ENCODE measurements at regions not wholly inside any gene's neighbourhood (a gene's known extent, or its start where the extent isn't known, plus 50 kb on each side); places are given as distances from the start of the nearest gene placed in this dataset.

DNA sequence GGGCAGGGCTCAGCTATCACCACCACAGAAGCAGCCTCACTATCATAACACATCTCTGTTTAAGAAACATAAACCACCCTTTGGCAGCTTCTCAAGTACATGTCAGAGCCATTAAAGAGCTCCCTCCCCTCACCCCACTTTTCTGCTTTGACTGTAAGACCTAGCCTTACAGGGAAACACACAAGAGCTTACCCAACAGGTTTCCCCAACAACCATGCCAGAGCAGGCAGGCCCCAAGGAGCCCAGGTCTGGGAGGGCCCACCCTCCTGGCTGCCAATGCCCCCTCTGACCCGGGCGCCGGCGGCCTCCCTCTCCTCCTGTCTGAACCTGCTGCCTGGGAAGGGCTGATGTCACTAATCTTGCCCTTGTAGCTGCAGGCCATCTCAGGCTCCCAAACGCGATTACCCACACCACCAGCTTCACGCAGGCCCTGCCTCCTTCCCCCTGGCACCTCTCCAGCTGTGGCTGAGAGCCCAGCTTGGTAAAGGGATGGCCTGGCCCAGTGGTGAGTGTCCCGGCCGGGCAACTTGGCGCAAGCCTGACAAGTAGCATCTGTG is 402.0 kb downstream of the MAFB start:
- Histone ChIP-seq H3K9me2 (ENCODE audit: insufficient read depth) (no peaks in the 10 kb centered on the region), H3K27ac (no peak overlapping the region), H3K4me1 (ENCODE audit: insufficient read depth) (no peaks in the 10 kb centered on the region), H3K36me3 (ENCODE audit: low read depth) (no peaks in the 10 kb centered on the region), H3F3A (ENCODE audit: insufficient read depth) (no peaks in the 10 kb centered on the region), H3K4me3 (no peak overlapping the region), H3K79me2 (ENCODE audit: insufficient read depth) (no peaks in the 10 kb centered on the region), H3K9me3 (ENCODE audit: low read depth) (no peaks in the 10 kb centered on the region), H4K20me1 (ENCODE audit: insufficient read depth) (no peaks in the 10 kb centered on the region), H3K9ac (no peak overlapping the region), H2AFZ (no peak overlapping the region), H3K4me2 (ENCODE audit: unreplicated experiment) (no peak overlapping the region), H3K27me3 (replicated peaks; ENCODE audit: insufficient read depth) (no peaks in the 10 kb centered on the region)
- no peak for DNase-seq
- TF ChIP-seq EZH2phosphoT487 (IDR thresholded peaks at IDR 0.05; ENCODE audit: insufficient read depth, low read depth): no peak
- TF ChIP-seq EZH2 (IDR thresholded peaks at IDR 0.05; ENCODE audit: insufficient read depth, poor library complexity, severe bottlenecking): no peak
- WGBS, 2 experiments (ENCODE audit: low coverage in 1 of 2, low lambda C conversion rate in 2 of 2, missing lambda C conversion rate in 2 of 2): 84 to 90% methylated on average over 10 of the region's 10 CpGs
- in situ Hi-C loops (cut with MboI): no loop called here

DNA sequence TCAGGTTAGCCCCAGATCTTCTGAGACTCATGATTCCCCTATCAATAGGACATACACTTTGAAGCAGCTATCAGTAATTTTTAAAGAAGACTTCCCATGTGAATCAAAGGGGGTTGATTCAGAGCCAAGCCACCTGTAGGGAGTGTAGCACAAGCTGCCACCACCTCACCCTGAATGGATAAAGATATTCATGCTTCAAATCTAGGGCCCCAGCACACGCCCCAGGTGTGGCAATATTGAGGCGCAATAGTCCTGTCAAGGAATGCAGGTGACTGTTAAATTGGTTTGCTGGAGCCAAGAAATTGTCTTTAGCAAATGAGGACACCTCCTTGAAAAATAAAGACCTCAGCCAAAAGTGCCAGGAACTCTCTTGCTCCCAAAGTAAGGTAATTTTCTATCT is 404.4 kb downstream of the MAFB start:
- Histone ChIP-seq H2AFZ (no peak overlapping the region), H3K9ac (no peak overlapping the region), H3K4me1 (ENCODE audit: insufficient read depth) (peaks cover 3% of the 10 kb centered on the region; the same call in 1 of the 2 replicates), H3K36me3 (ENCODE audit: low read depth) (no peaks in the 10 kb centered on the region), H3K9me3 (ENCODE audit: low read depth) (no peaks in the 10 kb centered on the region), H4K20me1 (ENCODE audit: insufficient read depth) (no peaks in the 10 kb centered on the region), H3F3A (ENCODE audit: insufficient read depth) (peaks cover 9% of the 10 kb centered on the region; the same call in 1 of the 2 replicates), H3K27ac (no peak overlapping the region), H3K4me3 (no peak overlapping the region), H3K27me3 (replicated peaks; ENCODE audit: insufficient read depth) (no peaks in the 10 kb centered on the region), H3K4me2 (ENCODE audit: unreplicated experiment) (no peak overlapping the region), H3K79me2 (ENCODE audit: insufficient read depth) (no peaks in the 10 kb centered on the region), H3K9me2 (ENCODE audit: insufficient read depth) (no peaks in the 10 kb centered on the region; the same call in 1 of the 2 replicates)
- TF ChIP-seq EZH2 (IDR thresholded peaks at IDR 0.05; ENCODE audit: insufficient read depth, poor library complexity, severe bottlenecking): no peak
- no peak for TF ChIP-seq EZH2phosphoT487 (IDR thresholded peaks at IDR 0.05; ENCODE audit: insufficient read depth, low read depth)
- no peak for DNase-seq
- 83 to 87% methylated on average over 2 of the region's 2 CpGs for WGBS, 2 experiments (ENCODE audit: low coverage in 1 of 2, low lambda C conversion rate in 2 of 2, missing lambda C conversion rate in 2 of 2)
- in situ Hi-C loops (cut with MboI): no loop called here

DNA sequence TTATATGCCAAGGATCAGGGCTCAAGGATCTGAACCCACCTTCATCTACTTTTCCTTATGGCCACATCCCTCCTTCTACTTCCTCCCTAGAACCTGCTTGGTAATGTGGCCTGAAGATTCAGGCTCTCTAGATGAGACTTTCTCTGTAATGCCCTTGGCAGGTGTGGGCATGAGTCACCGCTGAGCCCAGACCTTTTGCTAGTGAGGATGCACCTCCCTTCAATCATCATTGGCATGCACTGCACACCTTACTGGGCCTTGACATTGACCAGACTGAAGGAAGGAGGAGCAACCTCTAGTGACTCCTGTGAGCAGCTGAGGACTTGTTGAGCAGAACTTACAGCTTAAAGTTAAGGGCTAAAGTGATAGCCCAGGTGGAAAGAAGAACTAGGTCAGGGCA is 405.3 kb downstream of the MAFB start:
- in situ Hi-C loops (cut with MboI): no loop called here
- Histone ChIP-seq H3F3A (ENCODE audit: insufficient read depth) (peaks cover 17% of the 10 kb centered on the region), H3K27ac (no peak overlapping the region), H3K4me3 (no peak overlapping the region), H3K36me3 (ENCODE audit: low read depth) (no peaks in the 10 kb centered on the region), H4K20me1 (ENCODE audit: insufficient read depth) (no peaks in the 10 kb centered on the region), H3K79me2 (ENCODE audit: insufficient read depth) (no peaks in the 10 kb centered on the region), H3K9me3 (ENCODE audit: low read depth) (no peaks in the 10 kb centered on the region), H3K4me1 (ENCODE audit: insufficient read depth) (peaks cover 10% of the 10 kb centered on the region), H3K9ac (no peak overlapping the region), H3K9me2 (ENCODE audit: insufficient read depth) (no peaks in the 10 kb centered on the region; the same call in 1 of the 2 replicates), H2AFZ (no peak overlapping the region), H3K27me3 (replicated peaks; ENCODE audit: insufficient read depth) (no peaks in the 10 kb centered on the region), H3K4me2 (ENCODE audit: unreplicated experiment) (no peak overlapping the region)
- no peak for TF ChIP-seq EZH2 (IDR thresholded peaks at IDR 0.05; ENCODE audit: insufficient read depth, poor library complexity, severe bottlenecking)
- no peak for TF ChIP-seq EZH2phosphoT487 (IDR thresholded peaks at IDR 0.05; ENCODE audit: insufficient read depth, low read depth)
- DNase-seq: no peak
- 60 to 69% methylated on average over 1 of the region's 1 CpG for WGBS, 2 experiments (ENCODE audit: low coverage in 1 of 2, low lambda C conversion rate in 2 of 2, missing lambda C conversion rate in 2 of 2)

DNA sequence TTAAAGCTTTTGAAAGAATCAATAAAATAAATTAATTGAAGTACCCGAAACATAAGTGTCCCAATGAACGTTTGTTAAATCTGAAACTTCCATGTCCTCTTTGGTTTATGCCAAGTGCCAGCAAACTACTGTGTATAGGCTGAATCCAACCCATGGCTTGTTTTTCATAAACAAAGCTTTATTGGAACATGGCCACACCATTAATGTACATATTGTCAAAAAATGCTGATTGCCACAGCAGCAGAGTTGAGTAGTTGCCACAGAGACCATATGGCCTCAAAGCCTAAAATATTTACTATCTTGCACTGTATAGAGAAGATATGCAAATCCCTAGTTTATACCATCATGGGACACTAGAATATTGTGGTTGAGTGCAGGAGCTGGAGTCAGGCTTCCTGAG is 406.1 kb downstream of the MAFB start:
- no peak for TF ChIP-seq EZH2phosphoT487 (IDR thresholded peaks at IDR 0.05; ENCODE audit: insufficient read depth, low read depth)
- no peak for TF ChIP-seq EZH2 (IDR thresholded peaks at IDR 0.05; ENCODE audit: insufficient read depth, poor library complexity, severe bottlenecking)
- Histone ChIP-seq H3K79me2 (ENCODE audit: insufficient read depth) (no peaks in the 10 kb centered on the region), H3K4me1 (ENCODE audit: insufficient read depth) (peaks cover 13% of the 10 kb centered on the region), H3K9me2 (ENCODE audit: insufficient read depth) (no peaks in the 10 kb centered on the region; the same call in 1 of the 2 replicates), H3K36me3 (ENCODE audit: low read depth) (no peaks in the 10 kb centered on the region), H3F3A (ENCODE audit: insufficient read depth) (peaks cover 24% of the 10 kb centered on the region), H3K9me3 (ENCODE audit: low read depth) (no peaks in the 10 kb centered on the region), H3K27me3 (replicated peaks; ENCODE audit: insufficient read depth) (no peaks in the 10 kb centered on the region), H3K4me2 (ENCODE audit: unreplicated experiment) (no peak overlapping the region), H4K20me1 (ENCODE audit: insufficient read depth) (no peaks in the 10 kb centered on the region), H3K27ac (no peak overlapping the region), H3K4me3 (no peak overlapping the region), H3K9ac (no peak overlapping the region), H2AFZ (no peak overlapping the region)
- 56 to 76% methylated on average over 2 of the region's 2 CpGs for WGBS, 2 experiments (ENCODE audit: low coverage in 1 of 2, low lambda C conversion rate in 2 of 2, missing lambda C conversion rate in 2 of 2)
- no peak for DNase-seq
- in situ Hi-C loops (cut with MboI): no loop called here
